Body of pancreas (tissue), 4 donors: ENCODE measurements at regions not wholly inside any gene's neighbourhood (a gene's known extent, or its start where the extent isn't known, plus 50 kb on each side); places are given as distances from the start of the nearest gene placed in this dataset.

Source experiments
- ATAC-seq: fragments of 150-250 bp; one replicate; pipeline ENCODE4 v1.9.1; 2016
- DNase-seq, 4 donors: peaks; one replicate each; pipeline ENCODE4 v3.0.0-alpha.2; 2019
- H3K27ac ChIP-seq, 4 donors: fragments of 200-600 bp; sonication (generic); 1 replicate in 3 of 4; 2 replicates in 1 of 4; pipeline versions ENCODE4 v1.5.1 to v1.6.1; 2016 to 2019; ENCODE audit warnings: mild to moderate bottlenecking in 1 of 4, mixed read lengths in 1 of 4, moderate library complexity in 1 of 4
- H3K27me3 ChIP-seq, 2 donors: fragments of 200-600 bp; sonication (generic); one replicate each; pipeline ENCODE4 v1.6.0; 2016; ENCODE audit warnings: mild to moderate bottlenecking in 1 of 2
- H3K36me3 ChIP-seq, 2 donors: fragments of 200-600 bp; sonication (generic); replicated peaks in 1 of 2; 2 replicates each; pipeline ENCODE4 v1.5.1; 2016; ENCODE audit warnings: low read depth in 2 of 2; ENCODE audit not compliant: insufficient read depth in 1 of 2
- H3K4me1 ChIP-seq: fragments of 200-600 bp; sonication (generic); one replicate; pipeline ENCODE4 v1.6.0; 2016
- H3K4me3 ChIP-seq, 2 donors: fragments of 200-600 bp; sonication (generic); 1 replicate in 1 of 2; 2 replicates in 1 of 2; pipeline ENCODE4 v1.5.1; 2016 to 2019
- H3K9me3 ChIP-seq, 3 donors: fragments of 200-600 bp; sonication (generic); 1 replicate in 2 of 3; 2 replicates in 1 of 3; pipeline ENCODE4 v1.5.1; 2016
- POLR2A ChIP-seq, 3 donors: fragments of 450-650 bp; IDR thresholded peaks; one replicate each; pipeline ENCODE4 v1.6.1; 2016; ENCODE audit warnings: antibody characterized with exemption in 3 of 3, mild to moderate bottlenecking in 2 of 3
- whole genome bisulfite sequencing, 2 donors: methylation state at CpG; one replicate each; pipeline ENCODE4 v1.1.5; 2017; 5-methylcytosine and 5-hydroxymethylcytosine counted together
- intact Hi-C: fragments of 100-400 bp; cut with DNase I; formaldehyde crosslinking; loops from one replicate; pipeline ENCODE4 v1.15.1; 2023
- TF ChIP-seq, protein P1 (sequence below), 7 experiments: fragments of 450-650 bp in 4 of 7; fragments of 200-600 bp in 3 of 7; sonication (generic) in 3 of 7; IDR thresholded peaks; one replicate each; pipeline ENCODE4 v1.5.1; 2016 to 2019; ENCODE audit warnings: antibody characterized with exemption in 7 of 7

DNA sequence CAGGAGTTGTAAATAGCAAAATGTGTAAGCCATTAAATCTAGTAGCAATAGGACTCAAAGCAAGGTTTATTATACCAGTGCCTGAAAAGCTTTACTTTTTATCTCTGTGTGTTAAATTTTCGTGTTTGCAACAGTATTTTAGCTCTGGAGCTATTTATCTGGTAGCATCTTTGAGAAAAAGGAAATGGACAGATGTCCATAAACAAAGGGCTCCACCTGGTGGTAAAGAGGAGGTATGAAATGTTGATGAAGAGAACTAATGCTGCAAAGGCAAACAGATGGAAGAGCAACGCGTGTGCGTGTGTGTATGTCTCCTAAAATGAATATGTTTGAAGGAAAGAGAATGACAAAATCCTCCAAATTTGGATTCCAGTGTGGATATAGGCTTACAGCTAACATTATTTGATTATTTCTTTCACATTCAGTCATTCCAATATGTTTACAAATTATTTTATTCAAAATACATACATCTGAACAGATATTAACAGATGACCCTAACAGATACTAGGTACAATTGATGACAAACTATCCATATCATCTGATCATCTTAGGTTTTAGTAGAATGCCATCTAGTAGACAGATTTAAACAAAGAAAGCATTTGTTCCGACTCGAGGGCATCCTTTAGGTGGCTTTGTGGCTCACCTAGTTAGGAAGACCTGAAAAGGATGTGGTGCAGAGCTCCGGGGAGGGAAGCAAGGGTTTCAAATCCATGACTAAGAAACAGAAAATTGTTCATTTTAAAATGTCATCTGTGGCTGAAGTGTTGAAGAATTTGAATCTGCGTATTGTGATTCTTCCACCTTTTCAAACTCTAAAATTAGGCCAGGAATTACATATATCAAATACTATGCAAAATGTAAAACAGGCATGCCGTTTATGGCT, 383.3 kb downstream of the MTX2 start:
- H3K36me3 ChIP-seq, result no peaks in the 10 kb centered on the region
- ATAC-seq (peak; percentile 42), DNase-seq (peak in 2 of 4 donors; percentile 10 to 23)
- H3K4me3 ChIP-seq, result no peak overlapping the region
- H3K4me1 ChIP-seq, result no peaks in the 10 kb centered on the region
- TF ChIP-seq, protein P1, sequence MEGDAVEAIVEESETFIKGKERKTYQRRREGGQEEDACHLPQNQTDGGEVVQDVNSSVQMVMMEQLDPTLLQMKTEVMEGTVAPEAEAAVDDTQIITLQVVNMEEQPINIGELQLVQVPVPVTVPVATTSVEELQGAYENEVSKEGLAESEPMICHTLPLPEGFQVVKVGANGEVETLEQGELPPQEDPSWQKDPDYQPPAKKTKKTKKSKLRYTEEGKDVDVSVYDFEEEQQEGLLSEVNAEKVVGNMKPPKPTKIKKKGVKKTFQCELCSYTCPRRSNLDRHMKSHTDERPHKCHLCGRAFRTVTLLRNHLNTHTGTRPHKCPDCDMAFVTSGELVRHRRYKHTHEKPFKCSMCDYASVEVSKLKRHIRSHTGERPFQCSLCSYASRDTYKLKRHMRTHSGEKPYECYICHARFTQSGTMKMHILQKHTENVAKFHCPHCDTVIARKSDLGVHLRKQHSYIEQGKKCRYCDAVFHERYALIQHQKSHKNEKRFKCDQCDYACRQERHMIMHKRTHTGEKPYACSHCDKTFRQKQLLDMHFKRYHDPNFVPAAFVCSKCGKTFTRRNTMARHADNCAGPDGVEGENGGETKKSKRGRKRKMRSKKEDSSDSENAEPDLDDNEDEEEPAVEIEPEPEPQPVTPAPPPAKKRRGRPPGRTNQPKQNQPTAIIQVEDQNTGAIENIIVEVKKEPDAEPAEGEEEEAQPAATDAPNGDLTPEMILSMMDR (IDR thresholded peaks at IDR 0.05), result peak; percentile 34 to 70 (median 67)
- TF ChIP-seq POLR2A (IDR thresholded peaks at IDR 0.05), result no peak
- no peak overlapping the region for H3K27ac ChIP-seq
- no peaks in the 10 kb centered on the region for H3K9me3 ChIP-seq
- intact Hi-C loops, result no loop called here
- 35 to 43% methylated on average over 9 of the region's 9 CpGs for WGBS, 2 donors
- H3K27me3 ChIP-seq, result no peaks in the 10 kb centered on the region

GRCh38 chr2:176653479-176654443, 384.5 kb downstream of the MTX2 start:
- intact Hi-C loops, result no loop called here
- Histone ChIP-seq H3K9me3 (no peaks in the 10 kb centered on the region), H3K36me3 (no peaks in the 10 kb centered on the region), H3K4me1 (no peaks in the 10 kb centered on the region), H3K27ac (no peak overlapping the region), H3K4me3 (no peak overlapping the region), H3K27me3 (no peaks in the 10 kb centered on the region)
- 28 to 33% methylated on average over 10 of the region's 10 CpGs for WGBS, 2 donors
- no peak for TF ChIP-seq POLR2A (IDR thresholded peaks at IDR 0.05)
- TF ChIP-seq, protein P1 (IDR thresholded peaks at IDR 0.05), result peak; percentile 20 to 52 (median 43)
- DNase-seq (peak; percentile 31 to 56 (median 40)), ATAC-seq (peak; percentile 65)

DNA sequence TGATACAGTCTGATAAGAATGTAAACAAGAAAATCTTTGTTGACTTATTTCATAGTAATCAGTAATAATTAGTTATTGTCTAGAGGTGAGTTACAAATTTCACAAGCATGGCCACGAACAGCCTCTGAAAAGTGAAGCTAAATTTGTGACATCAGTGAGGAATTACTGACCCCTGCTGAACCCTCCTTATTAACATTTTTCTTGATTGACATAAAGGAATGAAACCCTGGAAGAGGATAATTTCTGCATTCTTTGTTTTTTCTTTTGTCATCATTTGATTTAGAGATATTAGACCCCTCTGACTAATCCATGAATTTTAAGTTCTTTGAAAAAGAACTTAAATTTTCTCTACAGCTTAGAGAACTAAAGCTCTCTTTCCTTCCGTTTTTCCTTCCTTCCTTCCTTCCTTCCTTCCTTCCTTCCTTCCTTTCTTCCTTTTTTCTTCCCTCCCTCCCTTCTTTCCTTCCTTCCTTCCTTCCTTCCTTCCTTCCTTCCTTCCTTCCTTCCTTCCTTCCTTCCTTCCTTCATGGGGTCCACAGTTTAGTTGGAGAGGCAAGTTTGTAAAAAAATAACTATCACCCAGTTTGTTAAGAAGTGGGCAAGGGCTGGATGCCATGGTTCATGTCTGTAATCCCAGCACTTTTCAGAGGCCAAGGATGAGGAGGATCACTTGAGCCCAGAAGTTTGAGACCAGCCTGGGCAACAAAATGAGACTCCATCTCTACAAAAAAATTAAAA, 387.0 kb downstream of the MTX2 start:
- no peak for TF ChIP-seq POLR2A (IDR thresholded peaks at IDR 0.05)
- TF ChIP-seq, protein P1 (IDR thresholded peaks at IDR 0.05), result no peak
- DNase-seq (no peak), ATAC-seq (no peak)
- Histone ChIP-seq H3K4me3 (no peak overlapping the region), H3K9me3 (no peaks in the 10 kb centered on the region), H3K4me1 (no peaks in the 10 kb centered on the region), H3K36me3 (no peaks in the 10 kb centered on the region), H3K27me3 (no peaks in the 10 kb centered on the region), H3K27ac (no peak overlapping the region)
- WGBS, 2 donors, result 40 to 53% methylated on average over 2 of the region's 2 CpGs
- intact Hi-C loops, result no loop called here

GRCh38 chr2:176656776-176657140, 387.5 kb downstream of the MTX2 start:
- H3K36me3 ChIP-seq, result no peaks in the 10 kb centered on the region
- H3K4me3 ChIP-seq, result no peak overlapping the region
- DNase-seq (no peak), ATAC-seq (no peak)
- no peaks in the 10 kb centered on the region for H3K4me1 ChIP-seq
- H3K27me3 ChIP-seq, result no peaks in the 10 kb centered on the region
- no peak for TF ChIP-seq POLR2A (IDR thresholded peaks at IDR 0.05)
- TF ChIP-seq, protein P1 (IDR thresholded peaks at IDR 0.05), result no peak
- 43 to 47% methylated on average over 2 of the region's 2 CpGs for WGBS, 2 donors
- no peaks in the 10 kb centered on the region for H3K9me3 ChIP-seq
- intact Hi-C loops, result no loop called here
- H3K27ac ChIP-seq, result no peak overlapping the region
